K562 (cell line): ENCODE measurements at regions not wholly inside any gene's neighbourhood (a gene's known extent, or its start where the extent isn't known, plus 50 kb on each side); places are given as distances from the start of the nearest gene placed in this dataset.

Experiments used
- ATAC-seq: fragments of 200-7000 bp; cut with Tn5 transposase; 3 replicates; pipeline ENCODE4 v1.9.1; 2020; ENCODE audit warnings: moderate library complexity
- BruUV-seq: library from RNA; stranded (reverse); fragments of 400-500 nt; replicated peaks from 2 replicates; lab custom pipeline; 2021; lab: Mats Ljungman, UMichigan
- CTCF ChIA-PET: fragments of 300-600 bp; formaldehyde crosslinking; extraction: SDS; loops from one replicate; lab custom pipeline; 2021; ENCODE audit warnings: low intra/inter-chr PET ratio; lab: Yijun Ruan, JAX
- POLR2A ChIA-PET: fragments of 300-600, 350-650 bp; sonication (Branson Sonifier 250); formaldehyde crosslinking; extraction: SDS; loops from one replicate; lab custom pipeline; 2021; ENCODE audit warnings: antibody characterized with exemption, inconsistent platforms; lab: Yijun Ruan, JAX
- DNase-seq, 4 experiments: peaks; one replicate each; pipeline versions ENCODE4 v3.0.0 to v3.0.0-alpha.2; 2011 to 2018; ENCODE audit warnings: low spot score in 3 of 4, mixed read lengths in 3 of 4; ENCODE audit errors: extremely low read depth in 1 of 4
- FAIRE-seq: peaks from 2 replicates; lab custom pipeline; 2011; peaks lifted over from hg19 to GRCh38; lab: Jason Lieb, UNC
- H2AFZ ChIP-seq: 2 replicates; pipeline ENCODE4 v1.6.0; 2011; ENCODE audit warnings: low read depth, low read length, control low read depth, inconsistent platforms
- H3K27ac ChIP-seq: fragments of 200-600 bp; 3 replicates; pipeline ENCODE4 v1.8.0; 2011; ENCODE audit warnings: low read depth, mild to moderate bottlenecking, control low read depth, inconsistent platforms, low read length, moderate library complexity, mixed read lengths; ENCODE audit errors: extremely low read depth
- H3K27me3 ChIP-seq, 2 experiments: fragments of 300-600 bp in 1 of 2; 2 replicates in 1 of 2; 3 replicates in 1 of 2; pipeline versions ENCODE4 v1.6.0 to v1.8.0; 2011; ENCODE audit warnings: inconsistent platforms in 2 of 2, low read length in 2 of 2, mild to moderate bottlenecking in 1 of 2, mixed read lengths in 1 of 2, moderate library complexity in 1 of 2; ENCODE audit not compliant: control insufficient read depth in 2 of 2, insufficient read depth in 2 of 2
- H3K36me3 ChIP-seq: fragments of 300-600 bp; 3 replicates; pipeline ENCODE4 v1.8.0; 2011; ENCODE audit warnings: mild to moderate bottlenecking, low read length, inconsistent platforms; ENCODE audit not compliant: control insufficient read depth, insufficient read depth
- H3K4me1 ChIP-seq, 2 experiments: fragments of 200-600 bp in 1 of 2; replicated peaks in 1 of 2; 2 replicates in 1 of 2; 3 replicates in 1 of 2; pipeline versions ENCODE4 v1.5.1 to v1.8.0; 2011; ENCODE audit warnings: inconsistent platforms in 2 of 2, low read length in 2 of 2, mild to moderate bottlenecking in 1 of 2, mixed read lengths in 1 of 2, moderate library complexity in 1 of 2; ENCODE audit not compliant: control insufficient read depth in 2 of 2, insufficient read depth in 2 of 2
- H3K4me2 ChIP-seq: 2 replicates; pipeline ENCODE4 v1.6.1; 2011; ENCODE audit warnings: low read length, control low read depth, inconsistent platforms, mixed read lengths; ENCODE audit not compliant: insufficient read depth
- H3K4me3 ChIP-seq: fragments of 200-600 bp; sonication (generic), shearing (Covaris generic); 2 replicates; pipeline ENCODE4 v1.5.1; 2016; ENCODE audit warnings: control low read depth, inconsistent platforms
- H3K79me2 ChIP-seq: fragments of 200-600 bp; 3 replicates; pipeline ENCODE4 v1.8.0; 2011; ENCODE audit warnings: low read length, inconsistent platforms; ENCODE audit not compliant: control insufficient read depth, insufficient read depth
- H3K9ac ChIP-seq, 2 experiments: 2 replicates each; pipeline versions ENCODE4 v1.6.0 to v1.6.1; 2011; ENCODE audit warnings: low read depth in 2 of 2, low read length in 2 of 2, control low read depth in 1 of 2, inconsistent platforms in 1 of 2, mild to moderate bottlenecking in 1 of 2, mixed read lengths in 1 of 2; ENCODE audit not compliant: insufficient read depth in 1 of 2
- H3K9me1 ChIP-seq: one replicate; pipeline ENCODE4 v1.6.0; 2011; ENCODE audit warnings: inconsistent platforms, mild to moderate bottlenecking, low read length, moderate library complexity; ENCODE audit not compliant: control insufficient read depth, insufficient read depth
- H3K9me3 ChIP-seq: replicated peaks from 2 replicates; pipeline ENCODE4 v1.5.1; 2011; ENCODE audit warnings: low read depth, low read length, inconsistent platforms; ENCODE audit not compliant: control insufficient read depth, insufficient read depth
- H4K20me1 ChIP-seq: replicated peaks from 2 replicates; pipeline ENCODE4 v1.6.1; 2011; ENCODE audit warnings: low read length, inconsistent platforms, mixed read lengths; ENCODE audit not compliant: control insufficient read depth, insufficient read depth
- COPS2 ChIP-seq: fragments of 450-650 bp; conservative IDR thresholded peaks from 2 replicates; pipeline ENCODE4 v1.6.1; 2016; ENCODE audit warnings: mild to moderate bottlenecking, moderate library complexity
- HEY1 ChIP-seq: fragments of 250-450 bp; sonication (Bioruptor Pico); IDR thresholded peaks from 2 replicates; pipeline ENCODE4 v1.5.0; 2020; ENCODE audit warnings: mild to moderate bottlenecking, moderate library complexity, borderline replicate concordance
- SMARCE1 ChIP-seq: fragments of 450-650 bp; IDR thresholded peaks from 2 replicates; pipeline ENCODE4 v1.7.1; 2016; ENCODE audit warnings: mild to moderate bottlenecking
- WGBS: fragments of 100-300 bp; shearing (Covaris generic); methylation state at CpG from one replicate; pipeline ENCODE4 v1.1.6; 2016; ENCODE audit warnings: low coverage, mixed read lengths; ENCODE audit not compliant: insufficient coverage; ENCODE audit errors: missing lambda C conversion rate; 5-methylcytosine and 5-hydroxymethylcytosine counted together
- in situ Hi-C: fragments of 300-500 bp; cut with MboI; formaldehyde crosslinking; loops from 4 replicates; pipeline ENCODE4 v1.15.0; 2018; ENCODE audit warnings: inconsistent platforms, mixed read lengths
- intact Hi-C: fragments of 100-400 bp; cut with micrococcal nuclease; formaldehyde crosslinking; loops from 2 replicates; pipeline ENCODE4 v1.14.2; 2022
- TF ChIP-seq, protein P1 (sequence below): fragments of 450-650 bp; IDR thresholded peaks from 2 replicates; pipeline ENCODE4 v1.6.1; 2016; ENCODE audit warnings: low read depth
- TF ChIP-seq, protein P2 (sequence below): fragments of 450-650 bp; IDR thresholded peaks from 2 replicates; pipeline ENCODE4 v1.6.1; 2016; ENCODE audit warnings: mild to moderate bottlenecking

DNA sequence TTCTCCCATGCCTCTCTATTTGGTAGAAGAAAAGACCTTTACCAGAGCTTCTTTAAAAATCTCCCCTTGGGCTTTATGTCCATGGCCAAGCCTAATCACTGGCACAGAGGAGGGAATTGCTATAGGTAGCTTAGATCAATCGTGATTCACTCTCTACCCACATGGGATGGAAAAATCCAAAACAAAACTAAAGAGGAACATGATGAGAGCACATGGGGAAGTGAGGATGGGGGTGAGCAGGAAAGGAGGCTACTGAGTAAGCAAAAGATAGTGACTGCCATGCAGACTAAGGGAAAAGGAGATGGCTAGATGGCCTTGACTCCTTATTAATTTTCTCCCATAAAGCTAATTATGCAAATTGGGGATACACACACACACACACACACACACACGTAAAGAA lies 201.2 kb downstream of the HS3ST3A1 start (continued):
- TF ChIP-seq, protein P1, sequence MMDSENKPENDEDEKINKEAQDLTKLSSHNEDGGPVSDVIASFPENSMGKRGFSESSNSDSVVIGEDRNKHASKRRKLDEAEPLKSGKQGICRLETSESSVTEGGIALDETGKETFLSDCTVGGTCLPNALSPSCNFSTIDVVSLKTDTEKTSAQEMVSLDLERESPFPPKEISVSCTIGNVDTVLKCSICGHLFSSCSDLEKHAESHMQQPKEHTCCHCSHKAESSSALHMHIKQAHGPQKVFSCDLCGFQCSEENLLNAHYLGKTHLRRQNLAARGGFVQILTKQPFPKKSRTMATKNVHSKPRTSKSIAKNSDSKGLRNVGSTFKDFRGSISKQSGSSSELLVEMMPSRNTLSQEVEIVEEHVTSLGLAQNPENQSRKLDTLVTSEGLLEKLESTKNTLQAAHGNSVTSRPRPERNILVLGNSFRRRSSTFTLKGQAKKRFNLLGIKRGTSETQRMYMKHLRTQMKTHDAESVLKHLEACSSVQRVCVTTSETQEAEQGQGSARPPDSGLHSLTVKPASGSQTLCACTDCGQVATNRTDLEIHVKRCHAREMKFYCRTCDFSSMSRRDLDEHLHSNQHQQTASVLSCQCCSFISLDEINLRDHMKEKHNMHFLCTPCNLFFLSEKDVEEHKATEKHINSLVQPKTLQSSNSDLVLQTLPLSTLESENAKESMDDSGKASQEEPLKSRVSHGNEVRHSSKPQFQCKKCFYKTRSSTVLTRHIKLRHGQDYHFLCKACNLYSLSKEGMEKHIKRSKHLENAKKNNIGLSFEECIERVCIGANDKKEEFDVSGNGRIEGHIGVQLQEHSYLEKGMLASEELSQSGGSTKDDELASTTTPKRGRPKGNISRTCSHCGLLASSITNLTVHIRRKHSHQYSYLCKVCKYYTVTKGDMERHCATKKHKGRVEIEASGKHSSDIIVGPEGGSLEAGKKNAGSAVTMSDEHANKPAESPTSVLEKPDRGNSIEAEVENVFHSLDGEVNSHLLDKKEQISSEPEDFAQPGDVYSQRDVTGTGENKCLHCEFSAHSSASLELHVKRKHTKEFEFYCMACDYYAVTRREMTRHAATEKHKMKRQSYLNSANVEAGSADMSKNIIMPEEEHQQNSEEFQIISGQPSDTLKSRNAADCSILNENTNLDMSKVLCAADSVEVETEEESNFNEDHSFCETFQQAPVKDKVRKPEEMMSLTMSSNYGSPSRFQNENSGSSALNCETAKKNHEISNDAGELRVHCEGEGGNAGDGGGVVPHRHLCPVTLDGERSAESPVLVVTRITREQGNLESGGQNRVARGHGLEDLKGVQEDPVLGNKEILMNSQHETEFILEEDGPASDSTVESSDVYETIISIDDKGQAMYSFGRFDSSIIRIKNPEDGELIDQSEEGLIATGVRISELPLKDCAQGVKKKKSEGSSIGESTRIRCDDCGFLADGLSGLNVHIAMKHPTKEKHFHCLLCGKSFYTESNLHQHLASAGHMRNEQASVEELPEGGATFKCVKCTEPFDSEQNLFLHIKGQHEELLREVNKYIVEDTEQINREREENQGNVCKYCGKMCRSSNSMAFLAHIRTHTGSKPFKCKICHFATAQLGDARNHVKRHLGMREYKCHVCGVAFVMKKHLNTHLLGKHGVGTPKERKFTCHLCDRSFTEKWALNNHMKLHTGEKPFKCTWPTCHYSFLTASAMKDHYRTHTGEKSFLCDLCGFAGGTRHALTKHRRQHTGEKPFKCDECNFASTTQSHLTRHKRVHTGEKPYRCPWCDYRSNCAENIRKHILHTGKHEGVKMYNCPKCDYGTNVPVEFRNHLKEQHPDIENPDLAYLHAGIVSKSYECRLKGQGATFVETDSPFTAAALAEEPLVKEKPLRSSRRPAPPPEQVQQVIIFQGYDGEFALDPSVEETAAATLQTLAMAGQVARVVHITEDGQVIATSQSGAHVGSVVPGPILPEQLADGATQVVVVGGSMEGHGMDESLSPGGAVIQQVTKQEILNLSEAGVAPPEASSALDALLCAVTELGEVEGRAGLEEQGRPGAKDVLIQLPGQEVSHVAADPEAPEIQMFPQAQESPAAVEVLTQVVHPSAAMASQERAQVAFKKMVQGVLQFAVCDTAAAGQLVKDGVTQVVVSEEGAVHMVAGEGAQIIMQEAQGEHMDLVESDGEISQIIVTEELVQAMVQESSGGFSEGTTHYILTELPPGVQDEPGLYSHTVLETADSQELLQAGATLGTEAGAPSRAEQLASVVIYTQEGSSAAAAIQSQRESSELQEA, result no peak
- TF ChIP-seq, all 486 proteins: peak for 0

DNA sequence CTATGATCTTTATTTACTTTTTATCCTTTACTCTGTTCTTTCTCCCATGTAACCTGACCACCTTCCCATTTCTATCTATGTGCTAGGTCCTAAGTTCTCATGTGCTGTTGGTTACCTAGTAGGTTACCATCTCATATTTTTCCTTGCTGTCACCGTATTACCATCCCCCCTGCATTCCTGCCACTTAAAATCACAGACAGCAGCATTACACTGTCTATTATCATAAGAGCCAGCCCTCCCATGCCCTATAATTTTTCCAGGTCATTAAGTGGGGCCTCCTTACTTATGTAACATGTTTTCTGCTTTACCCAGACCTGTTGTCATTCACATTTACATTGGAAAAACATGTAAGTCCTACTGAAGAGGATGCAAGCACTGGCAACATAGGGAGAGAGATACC lies 202.9 kb downstream of the HS3ST3A1 start:
- DNase-seq, result no peak
- Histone ChIP-seq H2AFZ (no peak overlapping the region), H3K4me1 (no peaks in the 10 kb centered on the region), H3K9ac (no peak overlapping the region), H4K20me1 (no peaks in the 10 kb centered on the region), H3K4me2 (no peak overlapping the region), H3K9me3 (no peaks in the 10 kb centered on the region), H3K27me3 (no peaks in the 10 kb centered on the region), H3K9me1 (no peaks in the 10 kb centered on the region), H3K27ac (no peak overlapping the region), H3K36me3 (no peaks in the 10 kb centered on the region), H3K4me3 (no peak overlapping the region), H3K79me2 (no peaks in the 10 kb centered on the region)
- no peak for FAIRE-seq
- intact Hi-C loops, result no loop called here
- ChIA-PET POLR2A (no interaction called here), CTCF (no interaction called here)
- ATAC-seq, result no peak
- in situ Hi-C loops, result no loop called here
- no peak for TF ChIP-seq HEY1
- TF ChIP-seq, protein P2, sequence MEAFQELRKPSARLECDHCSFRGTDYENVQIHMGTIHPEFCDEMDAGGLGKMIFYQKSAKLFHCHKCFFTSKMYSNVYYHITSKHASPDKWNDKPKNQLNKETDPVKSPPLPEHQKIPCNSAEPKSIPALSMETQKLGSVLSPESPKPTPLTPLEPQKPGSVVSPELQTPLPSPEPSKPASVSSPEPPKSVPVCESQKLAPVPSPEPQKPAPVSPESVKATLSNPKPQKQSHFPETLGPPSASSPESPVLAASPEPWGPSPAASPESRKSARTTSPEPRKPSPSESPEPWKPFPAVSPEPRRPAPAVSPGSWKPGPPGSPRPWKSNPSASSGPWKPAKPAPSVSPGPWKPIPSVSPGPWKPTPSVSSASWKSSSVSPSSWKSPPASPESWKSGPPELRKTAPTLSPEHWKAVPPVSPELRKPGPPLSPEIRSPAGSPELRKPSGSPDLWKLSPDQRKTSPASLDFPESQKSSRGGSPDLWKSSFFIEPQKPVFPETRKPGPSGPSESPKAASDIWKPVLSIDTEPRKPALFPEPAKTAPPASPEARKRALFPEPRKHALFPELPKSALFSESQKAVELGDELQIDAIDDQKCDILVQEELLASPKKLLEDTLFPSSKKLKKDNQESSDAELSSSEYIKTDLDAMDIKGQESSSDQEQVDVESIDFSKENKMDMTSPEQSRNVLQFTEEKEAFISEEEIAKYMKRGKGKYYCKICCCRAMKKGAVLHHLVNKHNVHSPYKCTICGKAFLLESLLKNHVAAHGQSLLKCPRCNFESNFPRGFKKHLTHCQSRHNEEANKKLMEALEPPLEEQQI, result no peak
- no peak for TF ChIP-seq COPS2
- no peak for TF ChIP-seq SMARCE1
- BruUV-seq, result no TSS peak
- 13% methylated on average over 1 of the region's 1 CpG for WGBS
